Lung (tissue), 11 donors: ENCODE measurements at regions not wholly inside any gene's neighbourhood (a gene's known extent, or its start where the extent isn't known, plus 50 kb on each side); places are given as distances from the start of the nearest gene placed in this dataset.

Experiments used
- ATAC-seq: fragments of 200-7000 bp; cut with Tn5 transposase; one replicate; pipeline ENCODE4 v1.9.1; 2020; ENCODE audit warnings: moderate number of reproducible peaks; ENCODE audit not compliant: insufficient read depth, low FRiP score
- DNase-seq, 3 donors: peaks; one replicate each; pipeline ENCODE4 v3.0.0-alpha.2; 2013 to 2017
- H3K27ac ChIP-seq, 2 donors: one replicate each; pipeline ENCODE4 v1.5.1; 2013; ENCODE audit warnings: mild to moderate bottlenecking in 2 of 2, moderate library complexity in 2 of 2, control low read depth in 1 of 2, inconsistent platforms in 1 of 2, low read depth in 1 of 2, low read length in 1 of 2
- H3K27me3 ChIP-seq, 3 donors: one replicate each; pipeline ENCODE4 v1.5.1; 2013; ENCODE audit warnings: low read length in 2 of 3; ENCODE audit not compliant: control insufficient read depth in 3 of 3, insufficient read depth in 3 of 3
- H3K36me3 ChIP-seq, 4 donors: one replicate each; pipeline ENCODE4 v1.5.1; 2013; ENCODE audit warnings: low read length in 4 of 4, mild to moderate bottlenecking in 1 of 4, moderate library complexity in 1 of 4; ENCODE audit not compliant: control insufficient read depth in 4 of 4, insufficient read depth in 4 of 4
- H3K4me1 ChIP-seq, 5 donors: one replicate each; pipeline ENCODE4 v1.5.1; 2013; ENCODE audit warnings: low read length in 5 of 5, mild to moderate bottlenecking in 2 of 5, moderate library complexity in 1 of 5; ENCODE audit not compliant: control insufficient read depth in 5 of 5, insufficient read depth in 5 of 5
- H3K4me3 ChIP-seq: one replicate; pipeline ENCODE4 v1.5.1; 2013; ENCODE audit warnings: mild to moderate bottlenecking, control low read depth, moderate library complexity
- H3K9ac ChIP-seq, 2 donors: one replicate each; pipeline ENCODE4 v1.5.1; 2013; ENCODE audit warnings: low read length in 2 of 2, control low read depth in 1 of 2; ENCODE audit not compliant: insufficient read depth in 1 of 2
- H3K9me3 ChIP-seq, 4 donors: one replicate each; pipeline ENCODE4 v1.5.1; 2013; ENCODE audit warnings: low read length in 3 of 4, mild to moderate bottlenecking in 1 of 4, moderate library complexity in 1 of 4; ENCODE audit not compliant: control insufficient read depth in 4 of 4, insufficient read depth in 3 of 4
- CTCF ChIP-seq: IDR thresholded peaks from 2 replicates; pipeline ENCODE4 v1.5.1; 2012; ENCODE audit warnings: mild to moderate bottlenecking; ENCODE audit errors: control extremely low read depth, extremely low read depth
- WGBS, 2 donors: extraction: QIAGEN DNeasy Blood & Tissue Kit; methylation state at CpG; one replicate each; pipeline ENCODE4 v1.1.7; 2013; 5-methylcytosine and 5-hydroxymethylcytosine counted together
- donor health status: control.
- donor health status: control.
- donor health status: Bipolar disorder and iron deficiency.
- donor health status: healthy.
- donor health status: DM: yes; HTN: yes; CAD: no.

GRCh38 chr10:3429676-3430075, 257.1 kb upstream of the PITRM1 start:
- no peak overlapping the region for H3K9ac ChIP-seq

GRCh38 chr10:3428826-3429225, 256.2 kb upstream of the PITRM1 start:
- WGBS, 2 donors = 93 to 94% methylated on average over 3 of the region's 3 CpGs
- ATAC-seq (no peak), DNase-seq (no peak)
- TF ChIP-seq CTCF = no peak
- H3K4me1 ChIP-seq = peaks cover 0 to 25% (median 10%) of the 10 kb centered on the region in 5 donors
- no peak overlapping the region for H3K27ac ChIP-seq
- H3K4me3 ChIP-seq = no peak overlapping the region
- no peaks in the 10 kb centered on the region for H3K36me3 ChIP-seq
- H3K9ac ChIP-seq = no peak overlapping the region
- H3K27me3 ChIP-seq = no peaks in the 10 kb centered on the region
- H3K9me3 ChIP-seq = no peaks in the 10 kb centered on the region

More at GRCh38 chr10:3429676-3430075, 257.1 kb upstream of the PITRM1 start:
- Histone ChIP-seq H3K27me3 (no peaks in the 10 kb centered on the region), H3K36me3 (no peaks in the 10 kb centered on the region), H3K4me1 (peaks cover 0 to 25% (median 10%) of the 10 kb centered on the region in 5 donors), H3K9me3 (no peaks in the 10 kb centered on the region), H3K27ac (no peak overlapping the region), H3K4me3 (no peak overlapping the region)
- 64 to 86% methylated on average over 7 of the region's 7 CpGs for WGBS, 2 donors
- peak; percentile 46 to 79 (median 58) for DNase-seq
- TF ChIP-seq CTCF = no peak
- no peak for ATAC-seq

- no peak overlapping the region for H3K4me3 ChIP-seq
- H3K27me3 ChIP-seq = no peaks in the 10 kb centered on the region
- H3K9ac ChIP-seq = no peak overlapping the region
- no peak for TF ChIP-seq CTCF
- no peaks in the 10 kb centered on the region for H3K9me3 ChIP-seq
- DNase-seq (no peak), ATAC-seq (no peak)
- H3K4me1 ChIP-seq = peaks cover 0 to 25% (median 10%) of the 10 kb centered on the region in 5 donors
- H3K36me3 ChIP-seq = no peaks in the 10 kb centered on the region
- no peak overlapping the region for H3K27ac ChIP-seq
- 85% methylated on average over 7 of the region's 7 CpGs for WGBS, 2 donors
Observed at GRCh38 chr10:3427950-3428354, 255.4 kb upstream of the PITRM1 start.

GRCh38 chr10:3427347-3427746, 254.8 kb upstream of the PITRM1 start:
- 92 to 97% methylated on average over 2 of the region's 2 CpGs for WGBS, 2 donors
- Histone ChIP-seq H3K27ac (no peak overlapping the region), H3K9me3 (no peaks in the 10 kb centered on the region), H3K9ac (no peak overlapping the region), H3K4me1 (peaks cover 0 to 25% (median 10%) of the 10 kb centered on the region in 5 donors), H3K36me3 (no peaks in the 10 kb centered on the region), H3K27me3 (no peaks in the 10 kb centered on the region), H3K4me3 (no peak overlapping the region)
- ATAC-seq (no peak), DNase-seq (no peak)
- TF ChIP-seq CTCF = no peak
